NCI-H526 treated with DMSO at 0.1 percent for 48 hours (cell line): ENCODE measurements at regions not wholly inside any gene's neighbourhood (a gene's known extent, or its start where the extent isn't known, plus 50 kb on each side); places are given as distances from the start of the nearest gene placed in this dataset.
A peak's percentile ranks its signal among the peaks of the same experiment; 100 is the strongest.
"Not testable (repeated sequence)": the region's sequence is repeated elsewhere in the genome, so short reads cannot be mapped to it uniquely, and the experiment has no call there.

Experiments used
- DNase-seq: peaks from one replicate; lab custom pipeline; 2025; lab: John Stamatoyannopoulos, UW

GRCh38 chr18:60202708-60203107 is 169.9 kb downstream of the MC4R start:
- no peak for DNase-seq

- DNase-seq = no peak
These were observed 172.0 kb downstream of the MC4R start for GRCh38 chr18:60200558-60200957.

DNA sequence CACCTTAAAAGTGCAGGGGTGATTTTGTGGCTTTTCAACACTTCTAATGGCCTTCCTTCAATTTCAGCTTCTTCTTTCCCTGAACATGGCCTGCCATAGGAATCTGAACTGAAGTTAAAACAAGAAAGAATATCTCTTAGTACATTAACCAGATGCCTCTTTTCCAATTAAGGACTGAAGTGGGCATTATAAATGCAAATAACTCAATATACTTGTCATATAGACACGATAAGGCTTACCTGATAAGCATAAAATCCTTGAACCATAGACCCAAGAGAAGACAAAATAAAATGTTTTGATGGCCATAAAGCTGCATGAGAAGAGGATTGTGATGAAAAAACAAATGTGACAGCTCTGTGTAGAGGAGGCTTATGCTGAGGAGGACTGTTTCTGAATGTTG is 173.1 kb downstream of the MC4R start:
- DNase-seq = no peak

DNA sequence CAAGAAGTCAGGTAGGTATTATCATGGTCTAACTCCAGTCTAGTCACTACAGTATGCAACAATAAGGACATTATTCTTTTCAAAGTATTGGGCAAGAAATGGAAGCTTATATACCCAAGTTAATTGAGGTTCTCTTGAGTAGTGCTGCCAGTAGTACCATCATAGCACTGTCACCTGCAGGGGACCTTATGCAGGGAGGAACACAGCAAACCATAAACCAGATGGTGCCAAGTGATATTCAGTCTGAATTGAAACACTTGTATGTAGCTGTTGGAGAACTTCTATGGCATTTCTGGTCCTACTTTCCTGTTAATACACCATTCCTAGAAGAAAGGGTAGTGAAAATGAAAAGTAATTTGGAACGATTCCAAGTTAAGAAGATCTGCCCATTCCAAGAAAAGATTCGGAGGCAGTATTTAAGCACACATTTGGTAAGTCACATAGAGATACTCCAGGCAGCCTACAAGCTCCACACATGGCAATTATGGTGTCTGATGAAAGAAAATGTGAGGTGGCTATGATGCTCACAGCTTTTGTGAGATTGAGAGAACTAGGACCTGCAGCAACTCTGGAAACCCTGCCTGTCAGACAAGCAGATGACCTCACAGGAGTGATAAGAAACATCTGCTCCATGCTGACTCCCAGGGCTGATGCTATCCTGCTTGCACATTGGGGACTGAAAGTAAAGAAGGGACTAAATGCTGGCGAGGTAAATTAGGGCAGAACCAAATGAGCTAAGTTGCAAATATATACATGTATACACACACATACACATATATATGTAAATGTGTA is 174.7 kb downstream of the MC4R start:
- DNase-seq = peak; percentile 53

DNA sequence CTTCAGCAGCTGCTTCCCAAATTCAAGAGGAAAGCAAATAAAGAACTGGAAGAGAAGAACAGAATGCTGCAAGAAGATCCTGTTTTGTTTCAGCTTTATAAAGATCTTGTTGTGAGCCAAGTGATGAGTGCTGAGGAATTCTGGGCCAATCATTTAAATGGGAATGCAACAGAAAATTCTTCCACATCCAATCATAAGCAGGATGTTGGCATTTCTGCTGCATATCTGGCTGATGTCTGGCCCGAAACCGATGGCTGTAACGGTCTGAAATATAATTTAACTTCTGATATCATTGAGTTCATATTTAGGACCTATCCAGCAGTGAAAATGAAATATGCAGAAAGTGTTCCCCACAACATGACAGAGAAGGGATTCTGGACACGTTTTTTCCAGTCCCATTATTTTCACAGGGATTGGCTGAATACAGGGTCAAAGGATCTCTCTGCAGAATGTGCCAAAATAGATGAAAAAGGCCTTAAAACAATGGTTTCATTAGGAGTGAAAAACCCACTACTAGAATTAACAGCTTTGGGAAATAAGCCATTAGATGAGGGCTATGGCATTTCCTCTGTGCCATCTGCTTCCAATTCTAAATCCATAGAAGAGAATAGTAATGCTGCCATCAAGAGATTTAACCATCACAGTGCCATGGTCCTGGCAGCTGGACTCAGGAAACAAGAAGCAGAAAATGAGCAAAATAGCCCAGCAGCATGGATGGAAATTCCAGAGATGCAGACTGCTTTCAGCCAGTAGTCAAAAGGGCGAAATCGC is 175.6 kb downstream of the MC4R start:
- DNase-seq = no peak

DNA sequence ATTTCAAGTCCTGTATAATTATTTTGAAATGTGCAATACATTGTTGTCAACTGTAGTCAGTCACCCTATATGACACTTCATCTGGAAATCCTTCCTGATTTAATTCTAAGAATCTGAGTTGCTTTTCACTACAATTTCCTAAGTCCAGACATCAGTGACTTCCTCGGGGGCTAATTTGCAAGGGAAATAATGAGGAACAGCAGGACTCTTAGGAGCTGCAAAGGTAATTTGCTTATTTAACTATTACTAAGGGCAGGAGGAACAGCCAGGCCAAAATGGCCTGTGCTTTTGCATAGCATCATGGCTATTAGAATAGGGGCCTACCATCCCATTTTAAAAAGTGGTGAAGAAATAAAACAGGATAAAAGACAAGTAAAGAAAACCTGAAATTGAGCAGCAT is 178.8 kb downstream of the MC4R start:
- DNase-seq = peak; percentile 94

DNA sequence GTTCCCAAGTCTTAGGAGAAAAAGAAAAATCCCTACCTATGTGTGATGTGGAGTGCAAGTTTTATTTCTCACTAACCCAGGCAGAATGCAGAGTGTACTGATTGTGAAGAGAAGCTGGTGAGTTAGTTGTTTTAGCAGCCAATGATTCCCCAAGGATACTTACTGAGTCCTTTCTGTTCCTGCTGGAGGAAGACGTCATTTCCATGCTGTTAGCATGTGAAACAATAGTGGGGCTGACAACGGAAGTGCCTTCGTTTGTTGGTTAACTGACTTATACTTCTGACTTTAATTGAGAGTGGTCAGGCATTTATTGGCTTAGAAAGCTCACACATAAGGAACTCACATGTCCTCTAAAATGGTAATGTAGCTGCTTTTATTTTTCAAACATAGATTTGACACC is 180.6 kb downstream of the MC4R start:
- DNase-seq = no peak

GRCh38 chr18:60189856-60190255 is 182.7 kb downstream of the MC4R start:
- DNase-seq = no peak

- DNase-seq = no peak
These were observed 183.6 kb downstream of the MC4R start for GRCh38 chr18:60188958-60189357.

- DNase-seq = no peak
These were observed 190.4 kb downstream of the MC4R start for GRCh38 chr18:60182223-60182622.

DNA sequence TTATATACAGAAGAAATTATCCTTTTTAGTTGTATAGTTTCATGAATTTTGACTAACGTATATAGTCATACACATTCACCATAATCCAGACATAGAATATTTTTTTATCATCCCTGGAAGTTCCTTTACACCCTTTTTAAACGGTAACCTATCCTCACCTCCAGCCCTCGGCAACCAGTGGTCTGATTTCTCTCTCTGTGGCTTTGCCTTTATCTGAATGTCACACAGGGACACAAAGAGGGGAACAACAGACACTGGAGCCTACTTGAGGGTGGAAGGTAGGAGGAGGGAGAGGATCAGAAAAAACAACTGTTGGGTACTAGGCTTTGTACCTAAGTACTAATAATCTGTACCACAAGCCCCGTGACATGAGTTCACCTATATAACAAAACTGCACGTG is 191.9 kb downstream of the MC4R start:
- DNase-seq = no peak

GRCh38 chr18:60178224-60178623 is 194.4 kb downstream of the MC4R start:
- not testable (repeated sequence) for DNase-seq

DNA sequence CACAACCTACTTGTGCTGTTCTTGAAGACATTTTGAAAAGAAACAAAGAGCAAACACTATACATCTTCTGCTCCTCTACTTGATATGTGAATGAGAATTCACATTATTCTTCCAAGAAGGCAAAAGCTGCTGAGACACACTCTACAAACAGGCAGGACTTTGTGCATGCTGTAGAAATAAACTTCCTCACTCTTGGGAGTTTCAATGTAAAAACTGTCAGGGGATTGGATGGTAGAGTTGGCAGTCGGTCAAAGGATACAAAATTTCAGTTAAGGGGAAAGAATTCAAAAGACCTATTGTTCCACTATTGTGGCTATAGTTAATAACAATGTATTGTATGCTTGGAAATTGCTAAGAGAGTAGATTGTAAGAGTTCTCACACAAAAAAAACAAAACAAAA is 196.3 kb downstream of the MC4R start:
- no peak for DNase-seq

- DNase-seq = no peak
These were observed 197.7 kb downstream of the MC4R start for GRCh38 chr18:60174832-60175231.

GRCh38 chr18:60172030-60172429 is 200.5 kb downstream of the MC4R start:
- no peak for DNase-seq

DNA sequence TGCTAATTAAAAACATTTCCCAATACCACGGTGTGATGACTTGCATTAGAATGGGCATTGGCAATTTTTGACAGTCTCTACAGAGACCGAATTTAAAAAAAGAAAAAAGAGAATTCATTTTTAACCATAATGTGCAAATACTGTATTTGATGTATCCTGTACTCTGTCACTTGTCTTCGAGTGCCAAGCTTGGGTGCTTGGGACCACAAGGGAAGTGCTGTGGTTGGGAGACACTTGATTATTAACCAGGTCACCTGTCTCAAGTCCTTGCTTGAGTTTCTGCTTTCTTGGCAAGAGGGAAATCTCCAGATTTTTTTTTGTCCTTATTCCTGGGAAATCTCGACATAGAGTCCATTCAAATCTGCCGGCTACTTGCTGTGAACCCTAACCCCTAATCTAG is 209.0 kb downstream of the MC4R start:
- no peak for DNase-seq

GRCh38 chr18:60162388-60162787 is 210.2 kb downstream of the MC4R start:
- DNase-seq = no peak

DNA sequence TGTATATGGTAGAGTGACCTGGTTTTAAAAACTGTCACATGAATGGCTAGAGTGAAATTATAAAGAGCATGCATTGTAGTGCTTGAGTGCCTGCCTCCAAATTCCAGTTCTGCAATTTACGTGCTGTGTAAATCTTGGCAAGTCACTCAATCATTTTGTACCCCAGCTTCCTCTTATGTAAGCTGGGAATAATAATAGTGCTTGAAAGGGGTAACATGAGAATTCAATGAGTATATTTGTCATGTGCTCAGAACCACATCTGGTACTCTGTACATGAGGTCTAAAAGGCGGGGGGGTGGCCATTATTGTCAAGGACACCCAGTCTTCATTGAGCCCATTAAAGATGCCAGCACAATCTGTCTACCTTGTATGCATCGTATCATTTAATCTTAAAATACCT is 214.8 kb downstream of the MC4R start:
- no peak for DNase-seq

- no peak for DNase-seq
These were observed 219.2 kb downstream of the MC4R start for GRCh38 chr18:60153376-60153775.

GRCh38 chr18:60149316-60149715 is 223.3 kb downstream of the MC4R start:
- no peak for DNase-seq

- no peak for DNase-seq
These were observed 225.3 kb downstream of the MC4R start for GRCh38 chr18:60147323-60147722.

GRCh38 chr18:60146220-60146960 is 226.2 kb downstream of the MC4R start:
- DNase-seq = no peak

GRCh38 chr18:60145776-60146175 is 226.8 kb downstream of the MC4R start:
- DNase-seq = no peak
